CD14-positive monocyte (primary cell): ENCODE measurements at regions not wholly inside any gene's neighbourhood (a gene's known extent, or its start where the extent isn't known, plus 50 kb on each side); places are given as distances from the start of the nearest gene placed in this dataset.
A peak's percentile ranks its signal among the peaks of the same experiment; 100 is the strongest.
"Not testable (repeated sequence)": the region's sequence is repeated elsewhere in the genome, so short reads cannot be mapped to it uniquely, and the experiment has no call there.

Source experiments
- DNase-seq, 3 donors: peaks; one replicate each; pipeline ENCODE4 v3.0.0-alpha.2; 2011 to 2022
- H2AFZ ChIP-seq: 2 replicates; pipeline ENCODE4 v1.6.0; 2012; ENCODE audit warnings: mild to moderate bottlenecking, low read depth, low read length, inconsistent platforms; ENCODE audit not compliant: insufficient read depth, poor library complexity, severe bottlenecking
- H3K27ac ChIP-seq, 2 donors: 1 replicate in 1 of 2; 2 replicates in 1 of 2; pipeline ENCODE4 v1.5.1; 2012 to 2013; ENCODE audit warnings: low read length in 2 of 2, control low read depth in 1 of 2, inconsistent platforms in 1 of 2, low read depth in 1 of 2, mild to moderate bottlenecking in 1 of 2
- H3K27me3 ChIP-seq, 2 donors: one replicate each; pipeline versions ENCODE4 v1.6.0 to v1.6.1; 2011 to 2013; ENCODE audit warnings: low read length in 2 of 2; ENCODE audit not compliant: control insufficient read depth in 2 of 2, insufficient read depth in 2 of 2
- H3K36me3 ChIP-seq, 2 donors: replicated peaks in 1 of 2; 1 replicate in 1 of 2; 2 replicates in 1 of 2; pipeline versions ENCODE4 v1.5.1 to v1.6.1; 2012 to 2013; ENCODE audit warnings: low read length in 2 of 2, control low read depth in 1 of 2, inconsistent platforms in 1 of 2, mild to moderate bottlenecking in 1 of 2; ENCODE audit not compliant: insufficient read depth in 2 of 2, control insufficient read depth in 1 of 2
- H3K4me1 ChIP-seq, 2 donors: 1 replicate in 1 of 2; 2 replicates in 1 of 2; pipeline versions ENCODE4 v1.5.1 to v1.6.1; 2012 to 2013; ENCODE audit warnings: low read length in 2 of 2, control low read depth in 1 of 2, inconsistent platforms in 1 of 2, mild to moderate bottlenecking in 1 of 2, moderate library complexity in 1 of 2; ENCODE audit not compliant: insufficient read depth in 2 of 2, control insufficient read depth in 1 of 2
- H3K4me2 ChIP-seq: replicated peaks from 2 replicates; pipeline ENCODE3; 2012; ENCODE audit warnings: low read length, moderate library complexity, mild to moderate bottlenecking; ENCODE audit not compliant: poor library complexity, severe bottlenecking; ENCODE audit errors: extremely low read depth
- H3K4me3 ChIP-seq, 3 experiments: fragments of 200-600 bp in 1 of 3; sonication (generic) in 1 of 3; replicated peaks in 1 of 3; 1 replicate in 2 of 3; 2 replicates in 1 of 3; pipeline ENCODE4 v1.5.1; 2011 to 2013; ENCODE audit warnings: low read length in 3 of 3, mild to moderate bottlenecking in 3 of 3, control low read depth in 2 of 3, low read depth in 2 of 3, inconsistent platforms in 1 of 3, moderate library complexity in 1 of 3
- H3K79me2 ChIP-seq: 2 replicates; pipeline ENCODE4 v1.6.0; 2012; ENCODE audit warnings: mild to moderate bottlenecking, control low read depth, inconsistent platforms, low read length, moderate library complexity; ENCODE audit not compliant: insufficient read depth
- H3K9ac ChIP-seq: 2 replicates; pipeline ENCODE4 v1.6.0; 2017; ENCODE audit warnings: low read length, mild to moderate bottlenecking; ENCODE audit not compliant: insufficient read depth, poor library complexity, severe bottlenecking
- H3K9me3 ChIP-seq, 2 donors: replicated peaks in 1 of 2; 1 replicate in 1 of 2; 2 replicates in 1 of 2; pipeline versions ENCODE4 v1.5.1 to v1.6.1; 2012 to 2013; ENCODE audit warnings: low read length in 2 of 2, control low read depth in 1 of 2; ENCODE audit not compliant: control insufficient read depth in 1 of 2, insufficient read depth in 1 of 2
- H4K20me1 ChIP-seq: 2 replicates; pipeline ENCODE4 v1.6.0; 2012; ENCODE audit warnings: mild to moderate bottlenecking, low read length, control low read depth, moderate library complexity; ENCODE audit not compliant: insufficient read depth
- H3K27ac Mint-ChIP-seq, 7 donors: one replicate each; pipeline ENCODE4 v1.8.0; 2020; ENCODE audit warnings: mild to moderate bottlenecking in 7 of 7, mixed read lengths in 7 of 7, moderate library complexity in 6 of 7, inconsistent platforms in 2 of 7
- H3K27me3 Mint-ChIP-seq, 3 donors: one replicate each; pipeline ENCODE4 v1.8.0; 2021 to 2022; ENCODE audit warnings: low read depth in 3 of 3, mild to moderate bottlenecking in 3 of 3, mixed read lengths in 3 of 3, moderate library complexity in 3 of 3, inconsistent platforms in 1 of 3
- H3K36me3 Mint-ChIP-seq, 2 donors: one replicate each; pipeline ENCODE4 v1.8.0; 2020; ENCODE audit warnings: mixed read lengths in 2 of 2, inconsistent platforms in 1 of 2, mild to moderate bottlenecking in 1 of 2
- H3K4me1 Mint-ChIP-seq: one replicate; pipeline ENCODE4 v1.8.0; 2020; ENCODE audit warnings: mild to moderate bottlenecking, mixed read lengths
- H3K4me3 Mint-ChIP-seq, 2 donors: one replicate each; pipeline ENCODE4 v1.8.0; 2020; ENCODE audit warnings: mild to moderate bottlenecking in 2 of 2, mixed read lengths in 2 of 2, moderate library complexity in 1 of 2
- H3K9me3 Mint-ChIP-seq, 7 donors: one replicate each; pipeline ENCODE4 v1.8.0; 2020 to 2022; ENCODE audit warnings: mixed read lengths in 7 of 7, mild to moderate bottlenecking in 6 of 7, moderate library complexity in 6 of 7, inconsistent platforms in 2 of 7
- CTCF ChIP-seq: fragments of 200-600 bp; IDR thresholded peaks from one replicate; pipeline ENCODE4 v1.8.0; 2022; ENCODE audit warnings: antibody characterized with exemption, mild to moderate bottlenecking
- WGBS: methylation state at CpG from one replicate; pipeline ENCODE4 v1.1.5; 2013; ENCODE audit warnings: missing lambda C conversion rate; ENCODE audit not compliant: insufficient coverage; 5-methylcytosine and 5-hydroxymethylcytosine counted together
- intact Hi-C, 2 donors: fragments of 100-400 bp; cut with micrococcal nuclease; formaldehyde crosslinking; loops; one replicate each; pipeline versions ENCODE4 v1.15.0 to v1.15.1; 2023

GRCh38 chr15:84142888-84143337 is 92.7 kb upstream of the GOLGA6L4 start:
- no peak overlapping the region for H3K27ac ChIP-seq
- peak; percentile 57 to 78 (median 68) for DNase-seq
- H3K79me2 ChIP-seq, result no peaks in the 10 kb centered on the region
- H3K9ac ChIP-seq, result no peak overlapping the region
- peaks cover 0 to 4% of the 10 kb centered on the region in 2 donors for H3K4me1 ChIP-seq
- TF ChIP-seq CTCF, result peak; percentile 78
- Mint-ChIP-seq H3K4me3 (peak overlapping the region in 1 of 2 donors; percentile 28), H3K27ac (no peak overlapping the region), H3K36me3 (no peaks in the 10 kb centered on the region), H3K27me3 (peaks cover 2 to 6% (median 5%) of the 10 kb centered on the region in 3 donors), H3K9me3 (peaks cover 0 to 1% (median 0%) of the 10 kb centered on the region in 7 donors), H3K4me1 (peaks cover 3% of the 10 kb centered on the region)
- no peak overlapping the region for H3K4me3 ChIP-seq
- no peaks in the 10 kb centered on the region for H4K20me1 ChIP-seq
- H3K27me3 ChIP-seq, result no peaks in the 10 kb centered on the region
- H3K36me3 ChIP-seq, result no peaks in the 10 kb centered on the region
- peak overlapping the region; percentile 34 for H2AFZ ChIP-seq
- H3K9me3 ChIP-seq, result no peaks in the 10 kb centered on the region
- H3K4me2 ChIP-seq, result peak overlapping the region; percentile 54
- intact Hi-C loops, result no loop called here
- 0% methylated on average over 6 of the region's 7 CpGs for WGBS

DNA sequence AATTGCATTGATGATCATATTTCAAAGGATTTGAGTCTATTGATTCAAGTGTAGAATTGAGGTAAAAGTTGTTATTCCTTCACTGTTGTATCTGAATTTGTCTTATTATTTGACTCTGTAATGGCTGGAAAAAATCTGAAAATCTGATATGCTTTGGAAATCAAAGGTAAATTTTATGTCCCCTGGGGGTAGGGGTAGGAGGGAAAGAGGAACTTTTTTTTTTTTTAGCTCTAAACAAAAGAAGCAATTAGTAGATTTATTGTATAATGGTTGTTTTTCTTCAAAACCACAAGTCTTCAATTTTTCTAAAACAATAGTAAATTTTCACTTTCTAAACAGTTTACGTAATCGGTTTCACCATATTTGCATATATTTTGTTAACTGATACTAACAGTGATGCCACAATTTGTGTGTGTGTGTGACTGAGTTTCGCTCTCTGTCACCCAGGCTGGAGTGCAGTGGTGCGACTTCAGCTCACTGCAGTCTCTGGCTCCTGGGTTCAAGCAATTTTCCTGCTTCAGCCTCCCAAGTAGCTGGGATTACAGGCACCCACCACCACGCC is 91.7 kb upstream of the GOLGA6L4 start:
- Histone ChIP-seq H3K36me3 (no peaks in the 10 kb centered on the region), H3K27ac (no peak overlapping the region), H3K9me3 (no peaks in the 10 kb centered on the region), H3K4me1 (peaks cover 0 to 4% of the 10 kb centered on the region in 2 donors), H3K4me2 (no peak overlapping the region), H2AFZ (no peak overlapping the region), H3K4me3 (no peak overlapping the region), H3K79me2 (no peaks in the 10 kb centered on the region), H3K27me3 (no peaks in the 10 kb centered on the region), H3K9ac (no peak overlapping the region), H4K20me1 (no peaks in the 10 kb centered on the region)
- TF ChIP-seq CTCF, result no peak
- Mint-ChIP-seq H3K9me3 (peaks cover 0 to 1% (median 0%) of the 10 kb centered on the region in 7 donors), H3K27ac (no peak overlapping the region), H3K4me3 (no peak overlapping the region), H3K27me3 (peaks cover 2 to 9% (median 3%) of the 10 kb centered on the region in 3 donors), H3K4me1 (peaks cover 3% of the 10 kb centered on the region), H3K36me3 (no peaks in the 10 kb centered on the region)
- no peak for DNase-seq
- intact Hi-C loops, result no loop called here
- 100% methylated on average over 1 of the region's 5 CpGs for WGBS

- WGBS, result 84% methylated on average over 6 of the region's 8 CpGs
- H3K27me3 Mint-ChIP-seq, H3K4me3 ChIP-seq, H4K20me1 ChIP-seq, H3K4me3 Mint-ChIP-seq, H3K27ac Mint-ChIP-seq, intact Hi-C loops, H3K4me1 ChIP-seq, H3K36me3 ChIP-seq, H2AFZ ChIP-seq, H3K36me3 Mint-ChIP-seq, DNase-seq, H3K79me2 ChIP-seq, H3K9me3 Mint-ChIP-seq, H3K9me3 ChIP-seq, H3K27ac ChIP-seq, H3K27me3 ChIP-seq, H3K4me2 ChIP-seq, H3K9ac ChIP-seq, H3K4me1 Mint-ChIP-seq: not testable (repeated sequence)
Measured at GRCh38 chr15:84144946-84145345, 90.6 kb upstream of the GOLGA6L4 start.
